Inflammatory macrophage (primary cell): ENCODE measurements at regions not wholly inside any gene's neighbourhood (a gene's known extent, or its start where the extent isn't known, plus 50 kb on each side); places are given as distances from the start of the nearest gene placed in this dataset.
A peak's percentile ranks its signal among the peaks of the same experiment; 100 is the strongest.
"Not testable (repeated sequence)": the region's sequence is repeated elsewhere in the genome, so short reads cannot be mapped to it uniquely, and the experiment has no call there.

ENCODE experiments used
- DNase-seq, 2 donors: peaks; one replicate each; pipeline ENCODE4 v3.0.0-alpha.2; 2020 to 2022

DNA sequence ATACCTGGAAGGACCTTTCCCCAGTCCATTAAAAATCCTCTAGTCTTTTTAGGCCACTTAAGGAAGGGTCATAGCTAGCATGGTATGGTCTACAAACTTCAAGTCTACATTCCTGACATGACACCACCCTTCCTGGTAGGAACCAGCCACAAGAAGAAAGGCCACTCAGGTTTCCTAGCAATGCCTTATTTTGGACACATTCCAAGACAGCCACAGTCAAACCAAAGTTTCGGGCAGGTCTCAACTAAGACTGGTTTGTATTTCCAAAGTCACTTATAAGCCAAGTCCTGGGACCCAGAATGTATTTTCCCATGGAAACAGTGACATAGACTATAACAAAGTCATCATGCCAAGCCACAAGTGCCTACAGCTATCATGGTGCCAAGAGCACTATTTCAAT lies 50.6 kb upstream of the SLC44A3 start:
- no peak for DNase-seq

DNA sequence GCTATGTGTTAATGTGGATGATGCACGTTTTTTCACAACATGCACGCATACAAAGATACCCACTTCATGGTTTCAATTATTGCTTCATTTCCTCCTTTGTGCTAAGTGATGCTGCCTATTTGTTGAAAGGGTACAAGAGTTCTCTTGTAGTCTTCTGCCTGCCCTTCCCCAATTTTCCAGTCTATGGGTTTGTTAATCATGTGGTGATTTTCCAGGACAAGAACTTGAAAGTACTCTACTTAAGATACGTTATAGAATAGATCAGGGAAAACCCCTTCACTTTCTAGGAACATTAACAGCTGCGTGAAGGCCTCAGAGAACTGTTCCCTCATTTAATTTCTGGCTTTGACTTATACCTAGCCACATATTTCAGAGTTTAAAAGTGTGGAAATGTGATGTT lies 52.1 kb upstream of the SLC44A3 start:
- DNase-seq, result peak; percentile 54 to 75

DNA sequence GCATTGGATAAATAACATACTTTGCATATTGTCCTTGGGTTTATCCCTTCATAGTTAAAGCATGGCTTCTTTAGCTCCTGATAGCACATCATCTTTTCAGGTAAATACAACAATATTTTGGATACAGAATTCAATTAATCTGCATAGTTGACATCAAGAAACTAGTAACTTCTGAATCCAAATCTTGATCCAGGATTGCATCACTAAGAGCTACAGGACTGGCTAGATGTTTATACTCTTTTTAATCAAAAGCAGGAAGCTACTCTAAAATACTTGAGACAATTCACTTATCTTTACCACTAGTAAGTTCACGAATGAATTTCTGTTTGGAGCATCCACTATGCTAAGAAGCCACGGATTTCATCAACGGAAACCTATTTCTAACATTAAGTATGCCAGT lies 54.2 kb upstream of the SLC44A3 start:
- DNase-seq, result no peak

DNA sequence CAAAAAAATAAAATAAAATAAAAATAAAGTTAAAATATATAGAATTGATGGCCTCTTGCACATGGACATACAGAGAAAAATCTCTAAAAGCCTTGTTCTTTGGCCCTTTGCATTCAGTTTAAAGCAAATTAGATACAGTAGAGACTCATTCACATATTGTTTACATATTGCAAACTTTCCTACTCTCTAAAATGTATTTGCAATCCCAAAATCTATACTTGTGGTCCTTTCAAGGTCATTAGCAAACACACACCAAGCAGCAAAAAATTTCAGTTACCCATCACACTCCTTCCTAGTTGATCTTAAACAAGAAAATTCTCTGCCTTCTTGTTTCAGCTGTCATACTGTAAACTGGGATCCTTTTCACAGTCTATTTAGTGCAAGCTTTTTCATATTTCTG lies 61.0 kb upstream of the SLC44A3 start:
- DNase-seq, result no peak

- no peak for DNase-seq
These were observed 62.2 kb upstream of the SLC44A3 start for GRCh38 chr1:94757931-94758330.

DNA sequence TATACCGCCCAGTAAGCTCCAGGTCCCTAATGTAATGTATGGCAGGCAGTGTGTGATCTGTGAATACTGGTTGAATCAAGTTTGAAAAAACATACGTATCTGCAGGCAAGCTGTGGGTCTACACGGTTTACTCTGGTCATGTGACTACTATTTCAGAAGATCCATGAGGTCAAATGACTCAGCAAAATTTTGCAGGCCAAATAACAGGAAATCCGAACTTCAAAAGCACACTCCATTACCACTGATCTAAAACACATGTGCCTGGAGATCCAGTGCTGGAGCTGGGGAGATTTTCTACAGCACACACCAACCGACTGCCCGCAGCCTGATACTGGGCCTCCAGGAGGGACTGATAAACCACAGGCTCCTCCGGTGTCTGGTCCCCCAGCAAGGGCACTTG lies 64.5 kb upstream of the SLC44A3 start:
- DNase-seq, result peak; percentile 57 to 68

GRCh38 chr1:94755016-94755415 lies 65.1 kb upstream of the SLC44A3 start:
- not testable (repeated sequence) for DNase-seq

- no peak for DNase-seq
These were observed 65.6 kb upstream of the SLC44A3 start for GRCh38 chr1:94754570-94754969.

- no peak for DNase-seq
These were observed 66.1 kb upstream of the SLC44A3 start for GRCh38 chr1:94754095-94754494.

DNA sequence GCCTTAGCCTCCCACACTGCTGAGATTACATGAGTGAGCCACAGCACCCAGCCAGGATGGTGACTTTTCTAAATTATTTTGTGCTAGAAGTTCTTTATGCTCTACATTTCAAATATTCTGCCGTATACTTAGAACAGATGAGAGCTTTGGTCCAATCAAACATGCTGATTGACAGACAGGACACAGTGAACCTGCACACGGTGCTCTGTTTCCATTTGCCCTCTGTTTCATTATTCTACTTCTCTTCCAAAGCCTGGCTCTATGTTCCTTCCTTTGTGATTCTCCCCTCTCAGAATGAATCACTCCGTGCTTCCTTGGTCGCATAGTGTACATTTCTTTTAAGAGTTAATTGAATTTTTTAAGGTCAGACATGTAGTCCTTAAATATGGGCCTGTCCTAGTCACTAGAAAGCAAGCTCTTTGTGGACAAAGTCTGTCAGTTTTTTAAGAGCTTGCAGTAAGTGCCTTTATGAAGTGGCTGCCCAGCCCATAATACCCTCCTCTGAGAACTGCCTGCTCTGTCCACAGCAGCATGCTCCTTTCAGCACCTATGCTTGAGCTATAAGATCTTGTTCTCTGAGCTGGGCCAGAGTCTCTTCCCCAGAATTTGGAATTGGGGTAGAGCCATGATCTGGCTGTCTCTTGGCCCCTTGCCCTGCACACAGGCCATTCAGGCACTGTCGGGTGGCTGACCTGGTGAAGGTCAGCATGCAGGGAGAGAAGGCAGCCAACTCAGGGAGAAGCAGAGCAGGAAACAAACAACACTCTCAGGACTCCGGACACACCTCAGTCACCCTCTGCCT lies 66.8 kb upstream of the SLC44A3 start:
- no peak for DNase-seq

- not testable (repeated sequence) for DNase-seq
These were observed 68.7 kb upstream of the SLC44A3 start for GRCh38 chr1:94751483-94751882.

DNA sequence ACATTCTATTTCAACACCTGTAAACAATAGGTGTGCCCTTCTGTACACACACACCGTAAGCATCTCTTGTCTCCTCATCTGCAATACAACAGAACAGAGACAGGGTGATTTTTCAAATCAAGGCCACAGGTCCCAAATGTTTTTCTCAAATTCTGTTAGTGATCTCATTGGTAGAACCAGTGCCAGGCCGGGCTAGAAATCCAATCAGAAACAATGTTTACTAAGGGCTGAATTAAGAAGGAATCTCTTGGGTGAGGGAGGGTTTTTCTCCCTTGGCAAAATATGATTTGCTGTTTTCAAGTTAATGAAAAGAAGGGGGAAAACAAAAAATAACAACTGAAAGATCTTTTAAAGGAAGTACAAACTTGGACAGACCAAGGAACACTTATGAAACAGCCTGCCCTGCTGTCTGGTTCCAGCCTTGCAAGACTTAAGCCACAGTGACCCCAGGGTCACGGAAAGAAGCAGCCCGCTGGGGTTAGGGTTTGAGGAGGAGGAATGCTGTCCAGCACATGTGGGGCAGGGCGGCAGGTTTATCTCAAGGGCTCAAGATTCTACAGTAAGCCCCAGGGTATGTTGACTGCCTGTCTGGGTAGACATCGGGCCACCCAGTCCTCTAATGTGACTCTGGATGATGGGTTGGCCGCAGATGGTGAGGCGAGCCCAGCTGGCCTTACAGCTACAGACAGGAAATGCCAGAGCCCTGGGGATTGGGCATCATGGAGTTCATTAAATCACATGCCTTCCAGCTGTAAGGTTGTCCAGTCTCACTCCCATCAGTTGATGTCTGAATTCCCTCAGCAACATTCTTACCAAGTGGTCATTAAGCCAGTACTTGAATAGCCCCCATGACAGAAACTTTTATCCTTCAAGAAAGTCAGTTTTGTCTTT lies 73.3 kb upstream of the SLC44A3 start:
- DNase-seq, result peak; percentile 50 to 58

DNA sequence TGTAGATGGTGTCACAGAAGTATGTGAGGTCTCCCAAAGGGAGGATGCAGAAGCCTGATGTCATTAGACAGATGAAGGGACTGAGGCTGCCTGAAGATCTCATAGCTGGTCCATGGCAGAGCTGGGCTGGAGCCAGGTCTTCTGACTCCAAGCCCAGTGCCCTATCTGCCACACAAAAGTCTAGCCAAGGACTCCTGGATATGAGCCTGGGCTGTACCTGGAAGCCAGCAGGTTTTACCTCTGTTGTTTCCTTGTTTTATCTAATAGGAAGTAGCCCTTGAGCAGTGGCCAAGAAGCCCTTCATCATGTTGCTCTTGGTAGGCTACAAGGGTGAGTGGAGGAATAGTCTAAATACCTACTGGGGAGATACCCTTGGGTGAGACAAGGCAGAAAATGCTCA lies 74.4 kb upstream of the SLC44A3 start:
- DNase-seq, result no peak

GRCh38 chr1:94743862-94744261 lies 76.3 kb upstream of the SLC44A3 start:
- no peak for DNase-seq

DNA sequence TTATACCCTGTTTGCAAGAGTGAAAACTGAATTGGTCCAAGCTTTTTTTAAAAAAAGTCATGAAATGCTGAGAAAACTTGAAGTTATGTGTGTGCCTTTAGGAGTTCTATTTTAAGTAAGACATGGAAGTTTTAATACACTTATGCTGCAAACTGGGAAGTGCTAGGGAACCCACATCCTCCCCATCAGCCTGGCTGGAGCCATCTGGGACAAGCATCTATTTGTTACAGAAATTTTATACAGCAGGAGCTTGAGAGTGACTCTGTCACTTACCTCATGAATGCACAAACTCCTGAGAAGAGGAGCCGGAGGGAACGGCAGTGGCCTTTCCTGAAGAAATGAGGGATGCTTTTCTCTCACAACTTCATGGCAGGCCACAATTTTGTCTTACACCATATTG lies 78.2 kb upstream of the SLC44A3 start:
- no peak for DNase-seq

DNA sequence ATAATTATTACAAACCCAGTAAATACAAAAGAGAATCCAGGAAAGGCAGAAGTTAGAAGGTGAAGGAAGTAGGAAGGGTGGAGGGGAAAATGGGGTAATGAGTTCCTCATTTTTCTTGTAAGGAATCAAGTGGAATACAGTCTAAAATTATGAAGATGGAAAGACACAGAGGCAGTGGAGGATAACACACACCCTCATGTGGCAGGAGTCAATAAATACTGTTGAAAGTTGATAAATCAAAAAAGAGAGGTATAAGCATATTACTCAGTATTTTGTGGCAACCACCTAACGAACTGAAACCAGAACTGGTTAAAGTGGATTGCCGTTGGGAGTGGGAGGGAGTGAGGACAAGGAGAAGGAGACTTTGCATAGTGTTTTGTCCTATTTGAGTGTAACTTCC lies 78.6 kb upstream of the SLC44A3 start:
- DNase-seq, result peak; percentile 69 to 70

DNA sequence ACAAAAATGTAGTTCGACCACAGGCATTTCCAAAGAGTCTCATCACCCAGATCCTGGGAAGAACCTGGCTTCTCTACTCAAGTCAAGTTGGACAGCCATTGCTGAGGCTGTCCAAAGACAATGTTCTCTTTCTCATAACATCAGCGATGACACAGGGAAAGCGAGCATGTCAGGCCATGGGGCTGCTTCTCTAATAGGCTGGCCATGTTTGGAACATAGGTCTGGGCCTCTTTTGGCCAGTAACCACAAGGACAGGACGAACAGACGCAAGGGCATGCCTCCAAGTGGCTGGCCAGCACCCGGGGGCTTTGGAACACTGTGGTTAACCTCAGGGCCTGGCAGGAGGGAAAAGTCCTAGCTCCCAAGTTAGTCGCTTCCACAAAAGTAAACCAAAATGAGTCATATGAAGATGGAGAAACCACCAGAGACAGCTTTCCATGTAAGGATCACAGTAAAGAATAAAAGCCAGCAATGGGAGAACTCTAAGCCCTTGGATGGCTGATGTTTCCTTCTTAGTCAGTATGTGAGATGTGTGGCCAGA lies 80.6 kb upstream of the SLC44A3 start:
- peak in 1 of 2 donors; percentile 24 for DNase-seq

- no peak for DNase-seq
These were observed 81.8 kb upstream of the SLC44A3 start for GRCh38 chr1:94738371-94738770.

DNA sequence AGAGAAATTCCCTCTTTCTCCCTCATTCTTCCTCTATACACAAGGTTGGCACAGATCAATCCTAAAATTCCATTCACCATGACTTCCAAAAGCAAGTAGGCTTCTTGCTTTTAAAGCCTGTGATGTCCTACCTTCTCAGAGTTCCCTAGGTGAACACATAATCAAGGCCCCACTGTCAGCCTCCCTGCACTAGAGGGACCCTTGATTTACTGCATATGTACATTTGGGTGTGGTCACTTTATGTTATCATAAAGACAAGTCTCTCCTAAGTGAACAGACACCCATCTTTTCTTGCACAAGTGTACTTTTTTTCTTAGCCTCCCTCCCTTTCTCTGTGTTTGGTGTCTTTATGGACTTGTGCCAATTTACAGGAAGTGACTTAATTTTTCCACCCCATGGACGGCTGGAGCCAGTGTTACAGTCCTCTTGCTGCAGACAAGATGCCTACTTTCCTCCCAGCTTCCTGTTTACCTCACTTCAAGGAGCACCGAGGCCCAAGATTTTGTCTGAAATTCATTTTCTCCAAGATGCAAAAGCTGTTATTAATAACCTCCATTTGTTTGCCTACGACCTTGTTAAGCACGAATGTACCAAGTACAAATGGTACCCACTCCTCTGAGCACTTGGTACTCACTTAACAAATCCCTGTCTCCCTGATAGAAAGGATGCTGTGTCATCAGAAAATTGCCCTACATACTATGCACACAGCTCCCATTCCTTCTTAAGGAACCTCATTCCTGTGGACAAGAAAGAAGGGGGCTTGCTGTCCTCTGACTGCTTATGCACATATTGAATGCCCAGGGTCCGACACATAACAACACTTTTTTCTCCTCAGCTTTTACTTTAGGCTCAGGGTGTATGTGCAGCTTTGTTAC lies 82.8 kb upstream of the SLC44A3 start:
- peak; percentile 41 to 53 for DNase-seq

GRCh38 chr1:94736549-94736948 lies 83.6 kb upstream of the SLC44A3 start:
- no peak for DNase-seq

DNA sequence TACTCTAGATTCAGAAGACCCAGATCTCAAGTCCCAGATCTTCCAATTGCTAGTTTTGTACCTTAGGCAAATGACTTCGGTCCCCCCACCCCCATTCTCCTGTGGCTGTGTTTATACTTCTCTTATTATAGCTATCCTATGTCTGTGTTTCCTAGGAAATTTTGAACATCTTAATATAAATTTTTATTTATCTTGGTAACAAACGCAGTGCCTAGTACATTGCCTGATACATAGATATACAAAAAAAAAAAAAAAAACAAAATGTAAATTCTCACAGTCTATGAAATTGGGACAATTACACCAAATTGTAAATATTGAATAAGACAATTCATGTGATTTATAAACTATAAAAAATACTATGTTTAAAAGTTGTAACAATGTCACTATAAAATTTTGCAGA lies 84.1 kb upstream of the SLC44A3 start:
- DNase-seq, result no peak
